Endothelial cell of umbilical vein (primary cell): ENCODE measurements at regions not wholly inside any gene's neighbourhood (a gene's known extent, or its start where the extent isn't known, plus 50 kb on each side); places are given as distances from the start of the nearest gene placed in this dataset.
A peak's percentile ranks its signal among the peaks of the same experiment; 100 is the strongest.

Experiments used
- BruUV-seq: library from RNA; stranded (reverse); fragments of 400-500 nt; replicated peaks from 2 replicates; lab custom pipeline; 2021; lab: Mats Ljungman, UMichigan
- CTCF ChIA-PET: fragments of 300-600, 350-600 bp; sonication (Branson Sonifier 250); formaldehyde crosslinking; loops from one replicate; lab custom pipeline; 2021; ENCODE audit warnings: antibody characterized with exemption, inconsistent platforms; lab: Charles Lee
- POLR2A ChIA-PET: fragments of 300-600, 350-600 bp; sonication (Branson Sonifier 250); formaldehyde crosslinking; loops from one replicate; lab custom pipeline; 2021; ENCODE audit warnings: antibody characterized with exemption, inconsistent platforms; lab: Charles Lee
- DNase-seq: peaks from one replicate; pipeline ENCODE4 v3.0.0-alpha.2; 2011; ENCODE audit warnings: low read depth, low spot score
- FAIRE-seq: peaks from 2 replicates; lab custom pipeline; 2011; peaks lifted over from hg19 to GRCh38; lab: Jason Lieb, UNC
- H2AFZ ChIP-seq: 2 replicates; pipeline ENCODE4 v1.6.0; 2012; ENCODE audit warnings: low read depth, low read length, control low read depth, inconsistent platforms
- H3K27ac ChIP-seq: 2 replicates; pipeline ENCODE4 v1.5.1; 2011; ENCODE audit warnings: low read depth, mild to moderate bottlenecking, control low read depth, low read length, moderate library complexity; ENCODE audit not compliant: insufficient read depth
- H3K27me3 ChIP-seq, 2 experiments: 2 replicates each; pipeline versions ENCODE4 v1.6.0 to v1.6.1; 2011; ENCODE audit warnings: low read length in 2 of 2, mixed read lengths in 1 of 2; ENCODE audit not compliant: control insufficient read depth in 2 of 2, insufficient read depth in 2 of 2
- H3K36me3 ChIP-seq, 2 experiments: 2 replicates in 1 of 2; 3 replicates in 1 of 2; pipeline ENCODE4 v1.5.1; 2011; ENCODE audit warnings: low read length in 2 of 2, mild to moderate bottlenecking in 1 of 2, moderate library complexity in 1 of 2; ENCODE audit not compliant: control insufficient read depth in 2 of 2, insufficient read depth in 2 of 2; ENCODE audit errors: extremely low read depth in 1 of 2
- H3K4me1 ChIP-seq: 3 replicates; pipeline ENCODE4 v1.5.1; 2011; ENCODE audit warnings: mild to moderate bottlenecking, low read length; ENCODE audit not compliant: control insufficient read depth, insufficient read depth; ENCODE audit errors: extremely low read depth
- H3K4me2 ChIP-seq: 2 replicates; pipeline ENCODE4 v1.6.1; 2011; ENCODE audit warnings: low read length, control low read depth, mixed read lengths; ENCODE audit not compliant: insufficient read depth
- H3K4me3 ChIP-seq, 3 experiments: fragments of 200-600 bp in 1 of 3; sonication (generic), shearing (Covaris generic) in 1 of 3; replicated peaks in 1 of 3; 2 replicates each; pipeline ENCODE4 v1.5.1; 2011 to 2016; ENCODE audit warnings: control low read depth in 3 of 3, low read length in 3 of 3, mild to moderate bottlenecking in 2 of 3, inconsistent platforms in 1 of 3, low read depth in 1 of 3, moderate library complexity in 1 of 3; ENCODE audit not compliant: insufficient read depth in 1 of 3
- H3K79me2 ChIP-seq: 2 replicates; pipeline ENCODE4 v1.6.0; 2012; ENCODE audit warnings: low read length, inconsistent platforms; ENCODE audit not compliant: control insufficient read depth, insufficient read depth
- H3K9ac ChIP-seq: replicated peaks from 2 replicates; pipeline ENCODE3; 2011; ENCODE audit warnings: low read length, control low read depth; ENCODE audit not compliant: insufficient read depth; ENCODE audit errors: extremely low read depth
- H3K9me1 ChIP-seq: replicated peaks from 3 replicates; pipeline ENCODE4 v1.6.0; 2011; ENCODE audit warnings: mild to moderate bottlenecking, low read length; ENCODE audit not compliant: control insufficient read depth, insufficient read depth; ENCODE audit errors: extremely low read depth
- H3K9me3 ChIP-seq: replicated peaks from 2 replicates; pipeline ENCODE4 v1.5.1; 2012; ENCODE audit warnings: low read length, inconsistent platforms; ENCODE audit not compliant: control insufficient read depth, insufficient read depth
- H4K20me1 ChIP-seq: replicated peaks from 2 replicates; pipeline ENCODE3; 2011; ENCODE audit warnings: mild to moderate bottlenecking, low read length; ENCODE audit not compliant: control insufficient read depth, insufficient read depth; ENCODE audit errors: extremely low read depth
- CTCF ChIP-seq, 2 donors: IDR thresholded peaks; 1 replicate in 1 of 2; 2 replicates in 1 of 2; pipeline ENCODE4 v1.5.1; 2011; ENCODE audit warnings: low read length in 2 of 2, mild to moderate bottlenecking in 2 of 2, moderate library complexity in 2 of 2, control low read depth in 1 of 2, inconsistent platforms in 1 of 2, low read depth in 1 of 2; ENCODE audit not compliant: insufficient read depth in 1 of 2; ENCODE audit errors: extremely low read depth in 1 of 2
- EZH2 ChIP-seq: IDR thresholded peaks from 2 replicates; pipeline ENCODE4 v1.6.1; 2012; ENCODE audit warnings: borderline replicate concordance, low read depth, mild to moderate bottlenecking, moderate library complexity, low read length, inconsistent platforms; ENCODE audit not compliant: severe bottlenecking
- FOS ChIP-seq: IDR thresholded peaks from 2 replicates; pipeline ENCODE4 v1.6.1; 2011; ENCODE audit warnings: mild to moderate bottlenecking, low read length, moderate library complexity, borderline replicate concordance; ENCODE audit not compliant: insufficient read depth
- GATA2 ChIP-seq: IDR thresholded peaks from 2 replicates; pipeline ENCODE4 v1.7.0; 2011; ENCODE audit warnings: low read depth, mild to moderate bottlenecking, moderate library complexity, mixed read lengths, low read length; ENCODE audit not compliant: insufficient read length, insufficient read depth
- JUN ChIP-seq: IDR thresholded peaks from 2 replicates; pipeline ENCODE4 v1.6.1; 2011; ENCODE audit warnings: borderline replicate concordance, low read depth; ENCODE audit not compliant: insufficient read length, insufficient read depth
- MAX ChIP-seq: IDR thresholded peaks from 2 replicates; pipeline ENCODE4 v1.6.1; 2011; ENCODE audit not compliant: insufficient read depth, insufficient read length
- MYC ChIP-seq: IDR thresholded peaks from one replicate; pipeline ENCODE4 v1.6.1; 2011; ENCODE audit warnings: mild to moderate bottlenecking, low read depth, low read length
- POLR2A ChIP-seq: IDR thresholded peaks from 2 replicates; pipeline ENCODE4 v1.6.1; 2012; ENCODE audit warnings: low read depth, mild to moderate bottlenecking, control low read depth, low read length
- POLR2AphosphoS5 ChIP-seq: IDR thresholded peaks from 2 replicates; pipeline ENCODE4 v1.6.1; 2012; ENCODE audit warnings: low read depth, mild to moderate bottlenecking, control low read depth, low read length, moderate library complexity; ENCODE audit not compliant: insufficient read depth
- dilution Hi-C: fragments of 300-500 bp; cut with MboI; formaldehyde crosslinking; loops from one replicate; pipeline ENCODE4 v1.15.0; 2019; ENCODE audit warnings: low sequenced_read_pairs; ENCODE audit not compliant: extremely low pct_ligation_motif_present
- intact Hi-C: fragments of 100-400 bp; cut with micrococcal nuclease; formaldehyde crosslinking; loops from one replicate; pipeline ENCODE4 v1.10.0; 2022

- ChIA-PET CTCF (interaction anchor here (0.7 to 8.0 kb wide), 19 partner anchors 9 to 739 kb away, joined by 3 to 164 read pairs (median 5); partner anchors contain the start of gene LRIG3), POLR2A (no interaction called here)
- Histone ChIP-seq H4K20me1 (no peaks in the 10 kb centered on the region), H3K27ac (no peak overlapping the region), H3K4me1 (peaks cover 12% of the 10 kb centered on the region), H3K4me2 (no peak overlapping the region), H3K9me1 (no peaks in the 10 kb centered on the region), H3K4me3 (no peak overlapping the region), H2AFZ (peak overlapping the region; percentile 15), H3K27me3 (no peaks in the 10 kb centered on the region), H3K9ac (no peak overlapping the region), H3K36me3 (no peaks in the 10 kb centered on the region), H3K9me3 (no peaks in the 10 kb centered on the region), H3K79me2 (no peaks in the 10 kb centered on the region)
- BruUV-seq = no TSS peak
- TF ChIP-seq CTCF (IDR thresholded peaks at IDR 0.05; ENCODE audit: extremely low read depth in 1 of 2, insufficient read depth in 1 of 2, low read depth in 1 of 2, low read length in 2 of 2) = no peak
- TF ChIP-seq MYC = no peak
- no peak for TF ChIP-seq EZH2
- no peak for TF ChIP-seq JUN
- no peak for TF ChIP-seq POLR2A
- TF ChIP-seq POLR2AphosphoS5 = no peak
- TF ChIP-seq MAX = no peak
- no peak for TF ChIP-seq GATA2
- no peak for TF ChIP-seq FOS
- dilution Hi-C loops = no loop called here
- no peak for FAIRE-seq
- intact Hi-C loops = no loop called here
- DNase-seq = peak; percentile 18
Observed at GRCh38 chr12:59086126-59086525, 165.8 kb upstream of the LRIG3 start.
